Activated B cell treated with CpG ODN at 0.5 μM for 24 hours (primary cell): ENCODE measurements at regions not wholly inside any gene's neighbourhood (a gene's known extent, or its start where the extent isn't known, plus 50 kb on each side); places are given as distances from the start of the nearest gene placed in this dataset.

Experiments
- ATAC-seq: fragments of 200-7000 bp; cut with Tn5 transposase; one replicate; pipeline ENCODE4 v1.10.0; 2021; ENCODE audit warnings: low read depth, mild to moderate bottlenecking, moderate library complexity
- CTCF ChIA-PET: fragments of 350-600 bp; sonication (Branson Sonifier 250); formaldehyde crosslinking; loops from one replicate; lab custom pipeline; 2021; ENCODE audit warnings: antibody characterized with exemption; lab: Charles Lee
- POLR2A ChIA-PET: fragments of 350-600 bp; sonication (Branson Sonifier 250); formaldehyde crosslinking; loops from one replicate; lab custom pipeline; 2021; ENCODE audit warnings: antibody characterized with exemption; lab: Charles Lee
- DNase-seq: peaks from one replicate; pipeline ENCODE4 v3.0.0; 2022
- H3K27ac Mint-ChIP-seq: one replicate; pipeline ENCODE4 v1.8.0; 2020; ENCODE audit warnings: mixed read lengths
- H3K27me3 Mint-ChIP-seq: one replicate; pipeline ENCODE4 v1.8.0; 2021; ENCODE audit warnings: mixed read lengths
- H3K36me3 Mint-ChIP-seq: one replicate; pipeline ENCODE4 v1.8.0; 2021; ENCODE audit warnings: low read depth, mixed read lengths
- H3K4me1 Mint-ChIP-seq: one replicate; pipeline ENCODE4 v1.8.0; 2021; ENCODE audit warnings: mixed read lengths
- H3K4me3 Mint-ChIP-seq: one replicate; pipeline ENCODE4 v1.8.0; 2020; ENCODE audit warnings: mild to moderate bottlenecking, mixed read lengths
- H3K9me3 Mint-ChIP-seq: one replicate; pipeline ENCODE4 v1.8.0; 2020; ENCODE audit warnings: mixed read lengths
- CTCF ChIP-seq: fragments of 200-600 bp; IDR thresholded peaks from one replicate; pipeline ENCODE4 v1.8.0; 2022; ENCODE audit warnings: antibody characterized with exemption, mild to moderate bottlenecking
- intact Hi-C: fragments of 100-400 bp; cut with micrococcal nuclease; formaldehyde crosslinking; loops from one replicate; pipeline ENCODE4 v1.15.1; 2024

GRCh38 chr21:32113486-32113885, 165.4 kb downstream of the MIS18A start:
- H3K4me3 Mint-ChIP-seq: no peak overlapping the region
- ATAC-seq: no peak
- H3K27me3 Mint-ChIP-seq: peaks cover 6% of the 10 kb centered on the region
- H3K4me1 Mint-ChIP-seq: no peaks in the 10 kb centered on the region
- DNase-seq: no peak
- no peaks in the 10 kb centered on the region for H3K36me3 Mint-ChIP-seq
- intact Hi-C loops: no loop called here
- no peak overlapping the region for H3K27ac Mint-ChIP-seq
- no peaks in the 10 kb centered on the region for H3K9me3 Mint-ChIP-seq
- POLR2A ChIA-PET: no interaction called here
- CTCF ChIA-PET: no interaction called here
- no peak for TF ChIP-seq CTCF

GRCh38 chr21:32112195-32112594, 166.7 kb downstream of the MIS18A start:
- Mint-ChIP-seq H3K27me3 (peaks cover 5% of the 10 kb centered on the region), H3K4me1 (no peaks in the 10 kb centered on the region), H3K9me3 (no peaks in the 10 kb centered on the region), H3K36me3 (no peaks in the 10 kb centered on the region), H3K27ac (no peak overlapping the region), H3K4me3 (no peak overlapping the region)
- ATAC-seq (no peak), DNase-seq (no peak)
- ChIA-PET CTCF (no interaction called here), POLR2A (no interaction called here)
- no peak for TF ChIP-seq CTCF
- intact Hi-C loops: no loop called here

- TF ChIP-seq CTCF: no peak
- ChIA-PET POLR2A (interaction anchor here (0.7 kb wide), 1 partner anchor 124 kb away, joined by 6 read pairs; no protein-coding TSS in a partner anchor), CTCF (no interaction called here)
- no peak for ATAC-seq
- Mint-ChIP-seq H3K4me1 (no peaks in the 10 kb centered on the region), H3K9me3 (peaks cover 3% of the 10 kb centered on the region), H3K4me3 (no peak overlapping the region), H3K27ac (no peak overlapping the region), H3K36me3 (no peaks in the 10 kb centered on the region), H3K27me3 (peaks cover 5% of the 10 kb centered on the region)
- intact Hi-C loops: no loop called here
- DNase-seq: no peak
These were observed 170.3 kb downstream of the MIS18A start for GRCh38 chr21:32108566-32108965.

GRCh38 chr21:32103361-32103760, 175.5 kb downstream of the MIS18A start:
- Mint-ChIP-seq H3K27me3 (peaks cover 11% of the 10 kb centered on the region), H3K27ac (no peak overlapping the region), H3K4me1 (no peaks in the 10 kb centered on the region), H3K36me3 (no peaks in the 10 kb centered on the region), H3K9me3 (peaks cover 3% of the 10 kb centered on the region), H3K4me3 (no peak overlapping the region)
- ChIA-PET POLR2A (no interaction called here), CTCF (no interaction called here)
- intact Hi-C loops: no loop called here
- no peak for DNase-seq
- TF ChIP-seq CTCF: no peak
- no peak for ATAC-seq

GRCh38 chr21:32102426-32102825, 176.4 kb downstream of the MIS18A start:
- Mint-ChIP-seq H3K9me3 (peaks cover 3% of the 10 kb centered on the region), H3K36me3 (no peaks in the 10 kb centered on the region), H3K27me3 (peaks cover 11% of the 10 kb centered on the region), H3K4me1 (no peaks in the 10 kb centered on the region), H3K27ac (no peak overlapping the region), H3K4me3 (no peak overlapping the region)
- ATAC-seq: no peak
- intact Hi-C loops: no loop called here
- ChIA-PET CTCF (no interaction called here), POLR2A (no interaction called here)
- no peak for DNase-seq
- no peak for TF ChIP-seq CTCF
